Activated T-helper 2 cell treated with anti-CD3 and anti-CD28 coated beads, Interferon-gamma antibody, Interleukin-2, Interleukin-4, amounts not matched to agents 10 μg/mL and 5 μg/mL and 100 μg/mL, durations not matched to agents 14 hours and 24 hours and 36 hours (primary cell): ENCODE measurements at regions not wholly inside any gene's neighbourhood (a gene's known extent, or its start where the extent isn't known, plus 50 kb on each side); places are given as distances from the start of the nearest gene placed in this dataset.

Experiments used
- DNase-seq: peaks from one replicate; pipeline ENCODE4 v3.0.0; 2021; ENCODE audit warnings: low spot score
- H3K27ac Mint-ChIP-seq: one replicate; pipeline ENCODE4 v1.8.0; 2021; ENCODE audit warnings: mixed read lengths
- H3K27me3 Mint-ChIP-seq: one replicate; pipeline ENCODE4 v1.8.0; 2021; ENCODE audit warnings: low read depth, mixed read lengths
- H3K36me3 Mint-ChIP-seq: one replicate; pipeline ENCODE4 v1.8.0; 2021; ENCODE audit warnings: low read depth, mixed read lengths
- H3K4me1 Mint-ChIP-seq: one replicate; pipeline ENCODE4 v1.8.0; 2021; ENCODE audit warnings: low read depth, mixed read lengths
- H3K4me3 Mint-ChIP-seq: one replicate; pipeline ENCODE4 v1.8.0; 2021; ENCODE audit warnings: low read depth, mild to moderate bottlenecking, moderate library complexity, mixed read lengths
- H3K9me3 Mint-ChIP-seq: one replicate; pipeline ENCODE4 v1.8.0; 2021; ENCODE audit warnings: mixed read lengths
- intact Hi-C: fragments of 100-400 bp; cut with micrococcal nuclease; formaldehyde crosslinking; loops from one replicate; pipeline ENCODE4 v1.15.1; 2023

DNA sequence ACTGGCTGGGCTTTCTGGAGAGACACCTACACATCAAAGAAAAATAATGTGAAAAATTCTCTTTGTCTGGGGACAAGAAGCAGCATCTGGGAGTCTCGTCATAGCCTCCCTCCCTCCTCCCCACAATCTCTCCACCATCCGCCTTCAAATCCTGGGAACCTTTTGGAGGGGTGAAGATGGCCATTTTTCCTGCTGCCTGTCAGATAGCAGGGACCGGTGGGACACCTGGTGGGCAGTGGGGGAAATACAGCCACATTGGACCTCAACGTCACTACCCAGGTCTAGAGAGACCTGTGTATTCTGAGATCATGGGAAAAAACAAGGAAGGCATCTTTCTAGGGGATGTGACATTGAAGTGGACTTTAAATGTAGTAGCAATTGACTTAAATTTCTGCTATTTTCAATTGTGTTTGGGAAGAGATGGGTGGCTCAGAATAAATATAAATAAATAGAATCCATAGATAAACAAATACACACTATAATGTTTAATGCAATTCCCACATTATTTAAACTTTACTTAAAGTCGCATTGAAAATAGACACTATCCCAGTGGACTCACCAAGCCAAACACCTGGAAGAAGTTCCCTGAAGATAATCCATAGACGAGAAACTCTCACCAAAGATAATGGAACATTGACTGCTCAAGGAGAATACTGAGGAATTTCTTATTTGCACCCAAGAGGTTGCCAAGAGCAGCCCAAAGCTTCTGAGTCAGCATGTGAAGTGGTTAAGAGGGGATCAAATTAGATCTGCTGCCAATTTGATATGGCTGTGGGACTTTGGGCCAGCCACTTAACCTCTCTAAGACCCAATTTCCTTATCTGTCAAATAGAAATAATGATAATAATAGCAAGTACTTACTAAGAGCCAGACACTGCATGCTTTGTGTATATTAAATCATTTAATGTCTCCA lies 147.6 kb upstream of the CAMK1G start:
- no peaks in the 10 kb centered on the region for H3K4me1 Mint-ChIP-seq
- DNase-seq = peak; percentile 12
- H3K4me3 Mint-ChIP-seq = no peak overlapping the region
- intact Hi-C loops = no loop called here
- H3K27ac Mint-ChIP-seq = no peak overlapping the region
- H3K27me3 Mint-ChIP-seq = peaks cover 13% of the 10 kb centered on the region
- H3K9me3 Mint-ChIP-seq = peaks cover 4% of the 10 kb centered on the region
- H3K36me3 Mint-ChIP-seq = no peaks in the 10 kb centered on the region

DNA sequence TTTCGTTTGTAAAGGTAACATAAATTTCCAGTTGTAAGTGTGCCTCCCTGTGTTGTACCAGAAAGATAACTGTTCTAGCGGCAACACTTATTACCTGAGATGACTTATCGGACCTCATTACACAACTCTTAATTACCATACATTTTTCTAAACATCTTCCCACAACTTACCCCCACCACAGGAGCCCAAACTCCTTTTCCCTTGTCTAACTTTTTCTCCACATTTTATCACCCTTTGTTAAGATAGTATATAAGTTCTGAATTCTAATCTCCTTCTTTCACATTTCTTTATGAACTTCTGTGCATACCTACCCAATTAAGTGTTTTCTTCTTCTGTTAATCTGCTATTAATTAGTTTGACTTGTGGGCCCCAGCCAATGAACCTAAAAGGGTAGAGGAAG lies 143.7 kb upstream of the CAMK1G start:
- Mint-ChIP-seq H3K36me3 (no peaks in the 10 kb centered on the region), H3K27me3 (peaks cover 8% of the 10 kb centered on the region), H3K4me1 (no peaks in the 10 kb centered on the region), H3K27ac (no peak overlapping the region), H3K4me3 (no peak overlapping the region), H3K9me3 (peaks cover 4% of the 10 kb centered on the region)
- intact Hi-C loops = no loop called here
- no peak for DNase-seq

DNA sequence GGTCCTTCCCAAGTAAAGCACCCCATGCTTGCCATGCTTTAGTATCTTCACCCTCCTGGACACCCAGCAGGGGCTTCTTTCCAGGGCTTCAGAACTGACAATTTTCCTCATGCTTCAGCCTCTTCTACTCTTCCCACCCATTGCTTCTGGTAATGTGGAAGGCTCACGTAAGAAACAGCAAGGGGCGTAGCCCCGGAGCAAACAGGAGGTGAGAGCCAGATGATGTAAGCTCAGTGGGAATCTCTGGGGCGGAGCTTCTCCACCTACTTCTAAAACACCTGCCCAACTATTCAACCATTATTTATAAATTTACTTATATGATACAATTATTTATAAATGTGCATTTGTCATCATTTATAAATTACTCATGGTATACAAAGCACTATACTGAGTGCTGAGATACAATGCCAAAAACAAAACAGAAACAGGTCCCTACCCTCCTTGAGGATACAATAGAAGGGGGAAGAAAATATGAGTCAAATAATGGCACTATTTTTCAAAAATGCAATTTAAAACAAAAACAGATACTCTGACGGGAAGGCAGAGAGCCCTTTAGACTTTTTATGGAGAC lies 140.1 kb upstream of the CAMK1G start:
- no peaks in the 10 kb centered on the region for H3K36me3 Mint-ChIP-seq
- H3K4me3 Mint-ChIP-seq = no peak overlapping the region
- H3K27ac Mint-ChIP-seq = no peak overlapping the region
- H3K4me1 Mint-ChIP-seq = no peaks in the 10 kb centered on the region
- peaks cover 3% of the 10 kb centered on the region for H3K27me3 Mint-ChIP-seq
- no peak for DNase-seq
- peaks cover 4% of the 10 kb centered on the region for H3K9me3 Mint-ChIP-seq
- intact Hi-C loops = no loop called here

DNA sequence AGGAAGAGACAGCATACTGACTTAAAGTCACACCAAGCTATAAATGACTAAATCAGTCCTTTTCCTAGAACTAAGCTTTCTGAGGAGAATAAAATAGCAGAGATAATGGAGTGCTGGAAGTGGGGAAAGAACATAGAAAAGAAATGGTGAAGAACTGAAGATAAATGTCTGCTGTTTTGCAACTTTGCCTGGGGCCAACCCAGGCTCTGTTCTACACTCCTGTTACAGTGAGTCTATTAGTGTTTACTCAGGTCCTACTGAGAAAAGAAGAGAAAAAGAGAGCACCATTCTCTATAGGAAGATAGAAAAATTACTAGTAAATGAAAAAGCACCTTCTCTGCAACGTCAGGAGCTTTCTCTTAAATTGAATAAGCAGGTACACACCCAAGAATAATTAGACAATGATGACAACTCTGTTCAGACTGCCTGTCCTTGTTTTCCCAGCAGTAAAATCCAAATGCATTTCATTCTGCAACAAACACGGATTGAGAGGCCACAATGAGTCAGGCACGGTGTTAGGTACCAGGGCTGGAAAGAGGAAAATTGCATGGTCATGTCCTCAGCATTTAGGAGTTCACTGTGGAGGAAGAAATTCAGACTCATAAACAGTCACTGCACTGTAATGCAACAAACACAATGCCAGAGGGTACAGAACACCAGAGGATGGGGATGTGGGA lies 139.4 kb upstream of the CAMK1G start:
- Mint-ChIP-seq H3K27me3 (peaks cover 3% of the 10 kb centered on the region), H3K9me3 (peaks cover 4% of the 10 kb centered on the region), H3K4me1 (no peaks in the 10 kb centered on the region), H3K36me3 (no peaks in the 10 kb centered on the region), H3K27ac (no peak overlapping the region), H3K4me3 (no peak overlapping the region)
- intact Hi-C loops = no loop called here
- DNase-seq = no peak

DNA sequence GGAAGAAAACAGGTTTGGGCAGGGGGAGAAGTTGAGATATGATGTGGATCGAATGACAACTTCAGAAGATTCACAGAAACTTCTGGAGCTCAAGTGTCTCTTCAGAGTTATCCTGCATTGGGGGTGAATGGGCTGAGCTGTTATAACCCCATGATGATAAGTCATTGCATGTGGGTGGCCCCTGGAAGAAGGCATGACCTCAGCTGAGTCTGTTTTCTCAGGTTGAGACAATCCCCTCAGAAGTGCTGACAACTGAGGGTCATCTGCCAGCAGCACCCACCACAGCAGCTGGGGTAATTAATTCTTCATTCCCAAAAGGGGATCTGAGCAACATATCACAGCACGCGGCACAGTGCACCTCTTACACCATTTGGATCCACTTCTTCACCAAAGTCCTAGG lies 138.6 kb upstream of the CAMK1G start:
- intact Hi-C loops = no loop called here
- Mint-ChIP-seq H3K4me1 (no peaks in the 10 kb centered on the region), H3K4me3 (no peak overlapping the region), H3K36me3 (no peaks in the 10 kb centered on the region), H3K27ac (no peak overlapping the region), H3K27me3 (peaks cover 3% of the 10 kb centered on the region), H3K9me3 (peaks cover 2% of the 10 kb centered on the region)
- DNase-seq = no peak

DNA sequence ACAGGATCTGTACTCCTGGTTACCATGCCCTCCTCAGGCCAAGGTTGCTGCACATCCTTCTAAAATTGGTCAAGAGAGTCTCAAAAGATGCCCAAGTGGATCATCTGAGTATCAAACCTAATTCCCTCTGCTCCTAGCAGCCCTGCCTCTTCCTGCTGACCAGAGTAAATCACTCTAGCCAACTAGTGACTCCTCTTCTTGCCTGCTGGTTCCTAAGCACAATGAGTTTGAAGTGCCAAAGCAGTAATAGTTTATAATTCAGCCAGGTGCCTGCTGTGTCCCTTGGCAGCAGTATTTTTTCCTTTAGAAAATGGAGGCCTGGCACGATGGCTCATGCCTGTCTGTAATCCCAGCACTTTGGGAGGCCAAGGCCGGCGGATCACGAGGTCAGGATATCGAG lies 137.9 kb upstream of the CAMK1G start:
- Mint-ChIP-seq H3K27me3 (peaks cover 3% of the 10 kb centered on the region), H3K4me1 (no peaks in the 10 kb centered on the region), H3K36me3 (no peaks in the 10 kb centered on the region), H3K9me3 (no peaks in the 10 kb centered on the region), H3K4me3 (no peak overlapping the region), H3K27ac (no peak overlapping the region)
- DNase-seq = no peak
- intact Hi-C loops = no loop called here

DNA sequence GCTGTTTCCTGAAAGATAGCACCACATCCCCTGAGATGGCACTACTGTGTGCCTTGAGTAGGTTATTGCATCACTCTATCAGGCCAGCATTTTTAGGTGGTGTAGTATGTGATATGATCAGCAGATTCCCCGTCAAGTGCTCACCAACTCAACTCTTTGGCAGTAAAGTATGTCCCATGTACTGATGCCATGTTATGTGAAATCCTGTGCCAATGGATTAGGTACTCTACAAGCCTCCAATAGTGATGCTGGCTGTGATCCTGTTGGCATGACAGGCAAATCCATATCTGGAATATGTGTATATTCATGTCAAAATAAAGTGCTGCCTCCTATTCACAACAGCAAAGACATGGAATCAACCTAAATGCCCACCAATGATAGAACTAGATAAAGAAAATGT lies 137.2 kb upstream of the CAMK1G start:
- Mint-ChIP-seq H3K4me1 (no peaks in the 10 kb centered on the region), H3K36me3 (no peaks in the 10 kb centered on the region), H3K27ac (no peak overlapping the region), H3K9me3 (no peaks in the 10 kb centered on the region), H3K4me3 (no peak overlapping the region), H3K27me3 (no peaks in the 10 kb centered on the region)
- intact Hi-C loops = no loop called here
- DNase-seq = no peak

DNA sequence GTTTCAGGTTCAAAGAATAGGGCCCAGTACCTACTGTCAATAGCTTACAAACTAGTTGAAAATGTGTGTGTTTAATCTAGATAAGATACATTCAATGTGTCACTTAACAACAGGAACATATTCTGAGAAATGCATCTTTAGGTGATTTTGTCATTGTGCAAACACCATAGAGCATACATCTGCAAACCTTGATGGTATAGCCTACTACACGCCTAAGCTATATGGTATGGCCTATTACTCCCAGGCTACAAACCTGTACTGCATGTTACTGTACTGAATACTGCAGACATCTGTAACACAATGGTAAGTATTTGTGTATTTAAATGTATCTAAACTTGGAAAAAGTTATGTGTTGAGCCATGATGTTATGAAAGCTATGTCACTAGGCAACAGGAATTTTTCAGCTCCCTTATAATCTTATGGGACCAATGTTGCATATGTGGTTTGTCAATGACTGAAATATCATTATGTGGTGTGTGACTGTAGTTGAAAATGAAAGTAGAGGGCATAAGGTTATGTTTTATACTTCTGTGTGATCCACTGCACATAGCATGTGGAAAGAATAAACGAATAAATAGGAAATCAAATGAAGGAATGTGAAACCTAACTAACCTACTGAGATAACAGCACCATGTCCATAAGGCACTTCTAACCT lies 129.0 kb upstream of the CAMK1G start:
- intact Hi-C loops = no loop called here
- Mint-ChIP-seq H3K27me3 (peaks cover 8% of the 10 kb centered on the region), H3K4me3 (no peak overlapping the region), H3K36me3 (no peaks in the 10 kb centered on the region), H3K9me3 (no peaks in the 10 kb centered on the region), H3K4me1 (peaks cover 4% of the 10 kb centered on the region), H3K27ac (no peak overlapping the region)
- no peak for DNase-seq

DNA sequence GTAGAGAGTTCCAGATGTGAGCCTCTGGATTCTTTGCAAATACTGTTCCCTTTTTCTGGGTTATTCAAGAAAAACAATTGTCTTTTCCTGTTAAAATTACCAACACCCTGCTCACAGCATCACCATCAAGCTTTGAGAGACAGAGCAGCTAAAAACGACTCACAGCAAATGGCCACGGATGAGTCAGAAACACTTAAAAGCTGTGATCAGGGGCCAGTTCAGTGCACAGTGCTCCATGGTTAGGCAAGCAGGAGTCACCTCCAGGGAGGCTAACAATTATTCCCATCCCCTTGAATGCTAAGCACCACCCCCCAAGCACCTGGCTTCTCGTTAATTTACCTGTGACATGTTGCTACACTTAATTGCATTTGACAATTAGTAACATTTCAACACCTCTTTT lies 128.4 kb upstream of the CAMK1G start:
- Mint-ChIP-seq H3K4me3 (no peak overlapping the region), H3K27me3 (peaks cover 8% of the 10 kb centered on the region), H3K4me1 (peaks cover 4% of the 10 kb centered on the region), H3K36me3 (no peaks in the 10 kb centered on the region), H3K9me3 (no peaks in the 10 kb centered on the region), H3K27ac (no peak overlapping the region)
- no peak for DNase-seq
- intact Hi-C loops = no loop called here

DNA sequence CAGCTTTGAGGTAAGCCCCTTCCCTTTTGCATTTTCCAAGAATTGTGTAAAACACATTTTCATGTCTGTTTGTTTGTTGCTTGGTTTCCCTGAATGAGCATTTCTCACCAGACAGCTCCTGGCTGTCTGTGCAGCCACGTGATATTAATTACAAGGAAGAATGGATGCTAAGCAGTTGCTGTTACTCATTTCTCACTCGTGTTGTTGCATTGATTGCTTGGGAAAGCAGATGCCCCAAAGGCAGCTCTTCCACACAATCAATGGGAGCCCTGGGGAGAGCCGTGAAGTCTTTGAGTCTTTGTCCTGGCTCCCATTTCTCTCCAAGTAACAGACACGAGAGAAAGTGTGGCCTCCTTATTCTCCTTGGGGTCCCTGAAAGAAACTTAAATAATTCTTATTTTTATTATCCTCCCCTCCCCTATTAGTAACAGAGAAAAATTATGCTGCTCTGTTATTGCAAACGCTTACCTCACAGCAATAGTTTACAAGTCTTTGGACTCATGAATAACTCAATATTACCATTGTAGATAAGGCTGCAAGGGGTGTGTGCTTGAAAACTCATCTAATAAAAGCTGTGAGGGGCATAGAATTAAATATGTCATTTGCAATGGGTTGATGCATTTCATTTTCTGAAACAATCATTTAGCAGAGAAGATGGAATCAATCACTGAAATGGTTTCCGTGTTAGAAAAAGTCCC lies 127.7 kb upstream of the CAMK1G start:
- H3K27ac Mint-ChIP-seq = no peak overlapping the region
- no peaks in the 10 kb centered on the region for H3K9me3 Mint-ChIP-seq
- H3K27me3 Mint-ChIP-seq = peaks cover 8% of the 10 kb centered on the region
- H3K4me1 Mint-ChIP-seq = peaks cover 4% of the 10 kb centered on the region
- no peaks in the 10 kb centered on the region for H3K36me3 Mint-ChIP-seq
- H3K4me3 Mint-ChIP-seq = no peak overlapping the region
- DNase-seq = no peak
- intact Hi-C loops = no loop called here

DNA sequence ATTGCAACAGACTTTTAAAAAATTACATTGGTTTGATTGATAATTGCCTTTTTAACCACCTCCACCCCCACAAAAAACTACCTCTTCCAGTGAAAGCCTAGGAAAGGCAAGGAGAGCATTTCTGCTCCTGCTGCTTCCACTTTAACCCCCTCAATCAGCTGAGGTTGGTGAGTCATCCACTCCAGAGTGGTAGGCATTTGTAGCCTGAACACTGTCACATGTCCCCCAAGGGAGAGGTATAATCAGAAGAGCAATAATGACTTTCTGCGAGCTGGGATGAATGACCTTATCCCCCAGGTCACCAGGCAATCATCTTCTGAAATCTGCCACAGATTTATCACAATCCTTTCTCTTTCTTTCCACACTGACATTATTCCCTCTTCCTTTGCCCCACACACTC lies 126.6 kb upstream of the CAMK1G start:
- Mint-ChIP-seq H3K4me3 (no peak overlapping the region), H3K36me3 (no peaks in the 10 kb centered on the region), H3K27ac (no peak overlapping the region), H3K27me3 (peaks cover 9% of the 10 kb centered on the region), H3K4me1 (peaks cover 4% of the 10 kb centered on the region), H3K9me3 (no peaks in the 10 kb centered on the region)
- DNase-seq = no peak
- intact Hi-C loops = no loop called here

DNA sequence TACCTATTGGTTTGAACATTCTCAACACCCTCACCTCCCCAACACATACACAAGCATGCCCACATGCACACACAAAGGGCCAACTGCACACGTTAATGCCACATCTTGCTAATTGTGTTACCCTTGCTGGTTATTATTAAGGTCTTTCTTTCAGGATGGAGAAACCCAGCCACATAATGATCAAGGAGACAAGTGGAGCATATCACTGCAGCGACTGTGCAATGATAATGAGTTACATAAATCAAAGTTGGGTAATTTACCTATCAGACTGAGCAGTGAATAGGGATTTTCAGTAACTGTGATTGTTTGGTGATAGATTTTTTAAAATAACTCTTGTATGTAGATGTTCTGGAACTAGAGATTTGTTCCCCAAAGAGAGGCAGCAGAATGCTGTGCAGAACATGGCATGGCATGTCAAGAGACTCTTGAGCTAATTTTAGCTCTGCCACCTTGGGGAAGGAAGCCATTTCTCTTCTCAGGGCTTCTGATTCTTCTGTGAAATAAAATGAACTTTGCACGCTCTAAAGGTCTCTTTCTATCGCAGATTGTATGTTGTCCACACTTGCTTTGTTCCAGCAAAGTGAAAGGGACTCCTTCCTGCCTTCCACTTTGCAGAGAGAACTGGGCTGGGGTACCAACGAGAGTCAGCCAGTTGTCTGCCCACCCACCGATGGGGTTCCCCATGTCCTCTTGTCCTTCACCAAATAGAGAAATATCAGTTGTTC lies 126.0 kb upstream of the CAMK1G start:
- H3K27me3 Mint-ChIP-seq = peaks cover 11% of the 10 kb centered on the region
- DNase-seq = no peak
- H3K4me1 Mint-ChIP-seq = peaks cover 4% of the 10 kb centered on the region
- intact Hi-C loops = no loop called here
- no peaks in the 10 kb centered on the region for H3K9me3 Mint-ChIP-seq
- H3K36me3 Mint-ChIP-seq = no peaks in the 10 kb centered on the region
- no peak overlapping the region for H3K4me3 Mint-ChIP-seq
- no peak overlapping the region for H3K27ac Mint-ChIP-seq
